Endothelial cell (in vitro differentiated cells): ENCODE measurements at regions not wholly inside any gene's neighbourhood (a gene's known extent, or its start where the extent isn't known, plus 50 kb on each side); places are given as distances from the start of the nearest gene placed in this dataset.

Experiments used
- DNase-seq: peaks from one replicate; pipeline ENCODE4 v3.0.0; 2021; ENCODE audit warnings: low spot score
- H3K27ac Mint-ChIP-seq: one replicate; pipeline ENCODE4 v1.8.0; 2021; ENCODE audit warnings: mixed read lengths, inconsistent platforms; ENCODE audit not compliant: unreplicated experiment
- H3K27me3 Mint-ChIP-seq: one replicate; pipeline ENCODE4 v1.8.0; 2021; ENCODE audit warnings: mild to moderate bottlenecking, moderate library complexity, mixed read lengths, inconsistent platforms; ENCODE audit not compliant: unreplicated experiment
- H3K36me3 Mint-ChIP-seq: one replicate; pipeline ENCODE4 v1.8.0; 2021; ENCODE audit warnings: mild to moderate bottlenecking, low read depth, mixed read lengths, inconsistent platforms; ENCODE audit not compliant: unreplicated experiment
- H3K4me1 Mint-ChIP-seq: one replicate; pipeline ENCODE4 v1.8.0; 2021; ENCODE audit warnings: mild to moderate bottlenecking, mixed read lengths, inconsistent platforms; ENCODE audit not compliant: unreplicated experiment
- H3K4me3 Mint-ChIP-seq: one replicate; pipeline ENCODE4 v1.8.0; 2021; ENCODE audit warnings: mild to moderate bottlenecking, mixed read lengths, inconsistent platforms; ENCODE audit not compliant: unreplicated experiment
- H3K9me3 Mint-ChIP-seq: one replicate; pipeline ENCODE4 v1.8.0; 2021; ENCODE audit warnings: mixed read lengths, inconsistent platforms; ENCODE audit not compliant: unreplicated experiment
- TF ChIP-seq, protein P1 (sequence below): fragments of 200-600 bp; sonication (generic); IDR thresholded peaks from one replicate; pipeline ENCODE4 v1.5.0; 2021; ENCODE audit warnings: antibody characterized with exemption; ENCODE audit not compliant: unreplicated experiment

DNA sequence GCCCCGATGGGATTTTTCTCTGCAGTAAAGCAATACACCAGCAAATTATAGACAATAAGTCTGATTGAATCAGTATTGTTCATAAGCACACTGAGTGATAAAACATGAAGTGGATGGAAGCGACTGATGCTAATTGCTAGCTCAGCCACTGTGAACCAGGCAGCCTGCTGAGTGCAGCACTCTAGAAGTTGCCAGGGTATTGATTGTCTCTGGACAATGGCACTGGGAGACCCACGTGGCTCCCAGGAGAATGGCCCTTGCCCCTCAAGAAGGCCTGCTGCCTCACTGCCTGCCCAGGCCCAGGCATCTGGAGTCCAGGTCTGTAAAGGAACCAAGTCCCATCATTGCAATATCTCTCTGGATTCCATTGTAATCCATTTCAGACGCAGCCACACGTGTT is 80.4 kb upstream of the TCERG1L start:
- no peak overlapping the region for H3K4me3 Mint-ChIP-seq
- H3K9me3 Mint-ChIP-seq = peaks cover 45% of the 10 kb centered on the region
- peaks cover 20% of the 10 kb centered on the region for H3K36me3 Mint-ChIP-seq
- peaks cover 6% of the 10 kb centered on the region for H3K27me3 Mint-ChIP-seq
- no peak overlapping the region for H3K27ac Mint-ChIP-seq
- no peaks in the 10 kb centered on the region for H3K4me1 Mint-ChIP-seq
- TF ChIP-seq, protein P1, sequence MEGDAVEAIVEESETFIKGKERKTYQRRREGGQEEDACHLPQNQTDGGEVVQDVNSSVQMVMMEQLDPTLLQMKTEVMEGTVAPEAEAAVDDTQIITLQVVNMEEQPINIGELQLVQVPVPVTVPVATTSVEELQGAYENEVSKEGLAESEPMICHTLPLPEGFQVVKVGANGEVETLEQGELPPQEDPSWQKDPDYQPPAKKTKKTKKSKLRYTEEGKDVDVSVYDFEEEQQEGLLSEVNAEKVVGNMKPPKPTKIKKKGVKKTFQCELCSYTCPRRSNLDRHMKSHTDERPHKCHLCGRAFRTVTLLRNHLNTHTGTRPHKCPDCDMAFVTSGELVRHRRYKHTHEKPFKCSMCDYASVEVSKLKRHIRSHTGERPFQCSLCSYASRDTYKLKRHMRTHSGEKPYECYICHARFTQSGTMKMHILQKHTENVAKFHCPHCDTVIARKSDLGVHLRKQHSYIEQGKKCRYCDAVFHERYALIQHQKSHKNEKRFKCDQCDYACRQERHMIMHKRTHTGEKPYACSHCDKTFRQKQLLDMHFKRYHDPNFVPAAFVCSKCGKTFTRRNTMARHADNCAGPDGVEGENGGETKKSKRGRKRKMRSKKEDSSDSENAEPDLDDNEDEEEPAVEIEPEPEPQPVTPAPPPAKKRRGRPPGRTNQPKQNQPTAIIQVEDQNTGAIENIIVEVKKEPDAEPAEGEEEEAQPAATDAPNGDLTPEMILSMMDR = no peak
- no peak for DNase-seq

DNA sequence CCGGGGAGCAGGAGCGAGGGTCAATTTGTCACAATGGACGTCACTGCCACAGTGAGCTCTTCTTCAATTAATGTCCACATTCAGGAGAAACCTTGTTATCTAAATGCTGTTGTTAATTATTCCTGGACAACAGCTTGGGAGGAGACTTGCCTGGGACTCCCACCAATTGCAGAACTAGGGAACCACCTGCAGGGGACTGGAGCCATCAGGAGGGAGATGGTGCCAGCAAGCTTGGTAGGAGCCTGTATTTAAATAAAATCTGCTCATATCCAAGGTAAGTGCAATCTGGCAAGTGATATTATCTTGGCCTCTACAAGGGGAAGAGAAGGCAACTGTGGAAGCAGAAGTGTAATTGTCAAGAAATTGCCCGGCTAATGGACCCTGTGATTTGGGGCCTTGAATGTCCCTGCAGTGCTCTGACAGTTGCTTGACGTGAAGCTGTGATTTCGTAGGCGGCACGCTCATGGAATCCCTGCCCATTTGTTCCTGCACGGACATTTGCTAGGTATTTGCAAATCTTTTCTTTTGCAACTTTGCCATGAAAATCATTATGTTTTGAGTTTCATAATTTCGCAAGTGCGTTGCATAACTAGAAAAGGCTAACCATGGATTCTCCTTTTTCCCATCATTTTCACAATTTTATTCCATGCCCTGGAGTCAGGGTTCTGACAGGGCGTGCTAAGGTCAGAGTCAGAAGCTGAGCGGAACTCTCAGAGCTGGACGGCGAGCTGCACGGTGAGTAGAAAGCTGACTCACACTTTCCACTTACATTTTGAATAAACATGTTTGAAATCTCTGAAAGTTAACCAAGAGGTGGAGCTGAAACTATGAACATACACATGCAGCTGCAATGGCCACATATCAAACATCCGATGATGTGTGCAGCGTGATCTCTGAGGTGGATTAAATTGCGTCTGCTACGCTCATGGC is 84.9 kb upstream of the TCERG1L start:
- peaks cover 63% of the 10 kb centered on the region for H3K9me3 Mint-ChIP-seq
- H3K4me1 Mint-ChIP-seq = no peaks in the 10 kb centered on the region
- TF ChIP-seq, protein P1 = no peak
- H3K4me3 Mint-ChIP-seq = no peak overlapping the region
- H3K27me3 Mint-ChIP-seq = peaks cover 7% of the 10 kb centered on the region
- H3K27ac Mint-ChIP-seq = no peak overlapping the region
- peaks cover 36% of the 10 kb centered on the region for H3K36me3 Mint-ChIP-seq
- DNase-seq = no peak

DNA sequence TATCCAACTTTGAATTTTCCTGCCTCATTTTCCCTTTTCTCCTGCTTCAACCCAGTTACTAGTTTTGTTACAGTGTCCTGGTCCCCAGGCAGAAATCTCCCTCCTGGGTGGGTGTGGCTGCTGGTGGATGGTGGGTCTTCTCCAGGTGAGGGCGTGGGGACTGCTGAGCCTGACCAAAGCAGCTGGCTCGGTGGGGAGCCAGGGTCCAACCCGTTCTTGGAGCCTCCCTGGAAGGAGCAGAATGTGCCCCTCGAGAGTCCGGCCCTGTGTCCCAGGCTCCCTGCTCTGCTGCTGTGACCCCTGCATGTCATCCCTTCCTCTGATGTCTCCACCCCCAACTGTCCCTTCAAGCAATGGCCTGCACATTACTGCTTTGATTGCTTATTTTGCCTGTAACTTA is 86.6 kb upstream of the TCERG1L start:
- TF ChIP-seq, protein P1 = no peak
- Mint-ChIP-seq H3K27me3 (peaks cover 9% of the 10 kb centered on the region), H3K27ac (no peak overlapping the region), H3K4me1 (no peaks in the 10 kb centered on the region), H3K36me3 (peaks cover 45% of the 10 kb centered on the region), H3K9me3 (peaks cover 74% of the 10 kb centered on the region), H3K4me3 (no peak overlapping the region)
- DNase-seq = no peak

DNA sequence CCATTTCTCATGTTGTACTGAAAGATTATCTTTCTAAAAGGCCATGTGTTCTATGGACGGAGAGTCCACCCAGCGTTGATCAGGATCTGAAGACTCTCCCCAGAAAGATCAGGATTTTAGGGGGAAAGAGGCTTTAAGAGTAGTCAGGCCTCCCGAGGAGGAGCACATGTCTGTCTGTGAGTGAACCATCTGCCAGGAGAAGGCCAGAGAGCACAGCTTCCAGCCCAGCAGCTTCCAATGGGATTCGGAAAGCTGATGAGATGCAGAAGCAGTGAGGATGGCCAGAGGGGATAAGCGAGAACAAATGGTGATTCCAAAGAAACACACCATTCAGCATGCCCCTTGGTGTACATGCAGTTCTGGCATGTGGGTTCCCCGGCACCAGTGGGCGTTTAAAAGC is 88.5 kb upstream of the TCERG1L start:
- Mint-ChIP-seq H3K9me3 (peaks cover 71% of the 10 kb centered on the region), H3K27me3 (peaks cover 7% of the 10 kb centered on the region), H3K36me3 (peaks cover 40% of the 10 kb centered on the region), H3K4me3 (no peak overlapping the region), H3K27ac (no peak overlapping the region), H3K4me1 (no peaks in the 10 kb centered on the region)
- no peak for DNase-seq
- TF ChIP-seq, protein P1 = no peak

DNA sequence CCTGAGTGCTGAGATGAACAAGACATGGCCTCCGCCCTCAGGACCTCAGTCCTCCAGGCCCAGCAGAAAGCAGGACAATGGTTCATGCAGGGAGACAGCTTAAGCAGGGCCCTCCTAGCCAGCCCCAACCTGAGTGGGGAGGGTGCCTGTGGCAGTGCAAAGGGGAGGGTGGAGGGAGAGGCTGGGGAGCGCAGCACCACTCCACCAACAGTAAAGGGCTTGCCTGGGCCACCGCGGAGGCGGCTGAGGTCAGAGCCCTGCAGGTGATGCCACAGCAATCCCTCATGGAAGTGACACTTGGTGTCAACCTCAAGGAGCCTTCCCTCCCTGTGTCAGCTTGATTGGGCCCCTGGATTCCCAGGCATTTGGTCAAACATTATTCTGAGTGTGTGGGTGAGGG is 89.0 kb upstream of the TCERG1L start:
- H3K4me3 Mint-ChIP-seq = no peak overlapping the region
- H3K27ac Mint-ChIP-seq = no peak overlapping the region
- TF ChIP-seq, protein P1 = no peak
- H3K27me3 Mint-ChIP-seq = peaks cover 9% of the 10 kb centered on the region
- DNase-seq = no peak
- no peaks in the 10 kb centered on the region for H3K4me1 Mint-ChIP-seq
- peaks cover 72% of the 10 kb centered on the region for H3K9me3 Mint-ChIP-seq
- H3K36me3 Mint-ChIP-seq = peaks cover 39% of the 10 kb centered on the region
